ENCODE measurements at regions not wholly inside any gene's neighbourhood (a gene's known extent, or its start where the extent isn't known, plus 50 kb on each side); places are given as distances from the start of the nearest gene placed in this dataset.

- TF ChIP-seq POLR2AphosphoS5 (IDR thresholded peaks at IDR 0.05; ENCODE audit: borderline replicate concordance, low read depth, low read length) (no peak), EZH2 (IDR thresholded peaks at IDR 0.05) (no peak)
Observed at GRCh38 chr13:86563308-86563707, 764.1 kb upstream of the SLITRK6 start.

Data from SK-N-MC (cell line).